HEK293 (cell line): ENCODE measurements at regions not wholly inside any gene's neighbourhood (a gene's known extent, or its start where the extent isn't known, plus 50 kb on each side); places are given as distances from the start of the nearest gene placed in this dataset.

Experiments
- CTCF ChIA-PET: fragments of 350-600 bp; formaldehyde crosslinking; extraction: SDS; loops from one replicate; lab custom pipeline; 2021; ENCODE audit warnings: antibody characterized with exemption; lab: Yijun Ruan, JAX
- POLR2A ChIA-PET: fragments of 300-600 bp; formaldehyde crosslinking; extraction: SDS; loops from one replicate; lab custom pipeline; 2020; ENCODE audit warnings: antibody characterized with exemption, inconsistent platforms; lab: Yijun Ruan, JAX
- H3K27ac ChIP-seq: fragments of 200-500 bp; sonication (Bioruptor generic); 2 replicates; pipeline ENCODE4 v1.5.1; 2014; ENCODE audit warnings: low read depth, low read length, control low read depth, inconsistent platforms; ENCODE audit errors: extremely low read depth
- H3K36me3 ChIP-seq, 2 experiments: fragments of 200-500 bp in 1 of 2; sonication (Bioruptor generic) in 1 of 2; 1 replicate in 1 of 2; 2 replicates in 1 of 2; pipeline ENCODE4 v1.5.1; 2014 to 2017; ENCODE audit warnings: inconsistent platforms in 2 of 2, low read length in 2 of 2; ENCODE audit not compliant: control insufficient read depth in 2 of 2, insufficient read depth in 1 of 2
- H3K4me1 ChIP-seq: fragments of 200-500 bp; sonication (Bioruptor generic); 2 replicates; pipeline ENCODE4 v1.5.1; 2014; ENCODE audit warnings: mild to moderate bottlenecking, low read length, inconsistent platforms; ENCODE audit not compliant: control insufficient read depth, insufficient read depth
- H3K4me3 ChIP-seq: 2 replicates; pipeline ENCODE4 v1.5.1; 2011; ENCODE audit warnings: low read depth, mild to moderate bottlenecking, control low read depth, low read length, moderate library complexity
- H3K9me3 ChIP-seq: fragments of 200-500 bp; sonication (Bioruptor generic); 2 replicates; pipeline ENCODE4 v1.5.1; 2014; ENCODE audit warnings: low read depth, low read length, inconsistent platforms; ENCODE audit not compliant: control insufficient read depth, insufficient read depth
- GLIS2 ChIP-seq: fragments of 450-650 bp; formaldehyde crosslinking; IDR thresholded peaks from 2 replicates; pipeline ENCODE4 v1.5.1; 2016; ENCODE audit warnings: missing biosample characterization, missing genetic modification characterization
- KLF7 ChIP-seq: fragments of 450-650 bp; formaldehyde crosslinking; IDR thresholded peaks from 2 replicates; pipeline ENCODE4 v1.5.1; 2016; ENCODE audit warnings: missing biosample characterization, missing genetic modification characterization, borderline replicate concordance
- MYNN ChIP-seq: fragments of 450-650 bp; formaldehyde crosslinking; IDR thresholded peaks from 2 replicates; pipeline ENCODE4 v1.5.1; 2016; ENCODE audit warnings: missing biosample characterization, missing genetic modification characterization, borderline replicate concordance
- PATZ1 ChIP-seq: fragments of 450-650 bp; formaldehyde crosslinking; IDR thresholded peaks from 2 replicates; pipeline ENCODE4 v1.5.1; 2016; ENCODE audit warnings: missing biosample characterization, missing genetic modification characterization
- PRDM1 ChIP-seq: fragments of 450-650 bp; formaldehyde crosslinking; IDR thresholded peaks from 2 replicates; pipeline ENCODE4; 2016; ENCODE audit warnings: missing biosample characterization, missing genetic modification characterization
- SCRT2 ChIP-seq: fragments of 450-650 bp; formaldehyde crosslinking; IDR thresholded peaks from 2 replicates; pipeline ENCODE4 v1.5.1; 2016; ENCODE audit warnings: missing biosample characterization, missing genetic modification characterization
- SETDB1 ChIP-seq: IDR thresholded peaks from one replicate; pipeline ENCODE4 v1.6.1; 2017; ENCODE audit warnings: mild to moderate bottlenecking, low read length, moderate library complexity, mixed read lengths; ENCODE audit not compliant: insufficient read length
- SP2 ChIP-seq: fragments of 450-650 bp; formaldehyde crosslinking; IDR thresholded peaks from 2 replicates; pipeline ENCODE4 v1.5.1; 2016; ENCODE audit warnings: missing biosample characterization, missing genetic modification characterization
- TRIM28 ChIP-seq: IDR thresholded peaks from 2 replicates; pipeline ENCODE4 v1.6.1; 2011; ENCODE audit warnings: low read length, control low read depth, borderline replicate concordance
- YY2 ChIP-seq: fragments of 450-650 bp; formaldehyde crosslinking; IDR thresholded peaks from 2 replicates; pipeline ENCODE4 v1.5.1; 2016; ENCODE audit warnings: missing biosample characterization, missing genetic modification characterization
- ZBTB1 ChIP-seq: fragments of 450-650 bp; formaldehyde crosslinking; IDR thresholded peaks from 2 replicates; pipeline ENCODE4 v1.5.1; 2016; ENCODE audit warnings: missing biosample characterization, missing genetic modification characterization
- ZBTB11 ChIP-seq: fragments of 450-650 bp; formaldehyde crosslinking; conservative IDR thresholded peaks from 2 replicates; pipeline ENCODE4 v1.5.1; 2016; ENCODE audit warnings: low read depth, missing biosample characterization, missing genetic modification characterization
- ZIC2 ChIP-seq: fragments of 450-650 bp; formaldehyde crosslinking; IDR thresholded peaks from 2 replicates; pipeline ENCODE4 v1.5.1; 2016; ENCODE audit warnings: missing biosample characterization, missing genetic modification characterization
- ZNF155 ChIP-seq: fragments of 450-650 bp; formaldehyde crosslinking; IDR thresholded peaks from 2 replicates; pipeline ENCODE4 v1.5.1; 2016; ENCODE audit warnings: missing biosample characterization, missing genetic modification characterization
- ZNF2 ChIP-seq: fragments of 450-650 bp; formaldehyde crosslinking; IDR thresholded peaks from 2 replicates; pipeline ENCODE4 v1.5.1; 2016; ENCODE audit warnings: missing biosample characterization, missing genetic modification characterization
- ZNF214 ChIP-seq: fragments of 450-650 bp; formaldehyde crosslinking; IDR thresholded peaks from 2 replicates; pipeline ENCODE4 v1.5.1; 2017; ENCODE audit warnings: missing biosample characterization, mild to moderate bottlenecking, missing genetic modification characterization, borderline replicate concordance
- ZNF274 ChIP-seq, 2 experiments: fragments of 200-500 bp in 1 of 2; fragments of 450-650 bp in 1 of 2; sonication (Bioruptor generic) in 1 of 2; formaldehyde crosslinking in 1 of 2; IDR thresholded peaks; 2 replicates each; pipeline versions ENCODE4 v1.5.1 to v1.6.1; 2014 to 2016; ENCODE audit warnings: borderline replicate concordance in 1 of 2, inconsistent platforms in 1 of 2, low read length in 1 of 2, missing biosample characterization in 1 of 2, missing genetic modification characterization in 1 of 2
- ZNF292 ChIP-seq: fragments of 450-650 bp; formaldehyde crosslinking; IDR thresholded peaks from 2 replicates; pipeline ENCODE4 v1.5.1; 2016; ENCODE audit warnings: low read depth, missing biosample characterization, missing genetic modification characterization, borderline replicate concordance
- ZNF335 ChIP-seq: fragments of 450-650 bp; formaldehyde crosslinking; conservative IDR thresholded peaks from 2 replicates; pipeline ENCODE4 v1.5.1; 2016; ENCODE audit warnings: missing biosample characterization, missing genetic modification characterization
- ZNF354C ChIP-seq: fragments of 450-650 bp; formaldehyde crosslinking; IDR thresholded peaks from 2 replicates; pipeline ENCODE4 v1.5.1; 2016; ENCODE audit warnings: missing biosample characterization, missing genetic modification characterization, low read depth, borderline replicate concordance
- ZNF366 ChIP-seq: fragments of 450-650 bp; formaldehyde crosslinking; conservative IDR thresholded peaks from 2 replicates; pipeline ENCODE4 v1.5.1; 2016; ENCODE audit warnings: missing biosample characterization, missing genetic modification characterization
- ZNF529 ChIP-seq: fragments of 450-650 bp; formaldehyde crosslinking; IDR thresholded peaks from 2 replicates; pipeline ENCODE4 v1.5.1; 2017; ENCODE audit warnings: missing genetic modification characterization, missing biosample characterization; ENCODE audit not compliant: insufficient replicate concordance
- ZNF544 ChIP-seq: fragments of 450-650 bp; formaldehyde crosslinking; IDR thresholded peaks from 2 replicates; pipeline ENCODE4 v1.5.0; 2017; ENCODE audit warnings: missing biosample characterization, missing genetic modification characterization
- ZNF549 ChIP-seq: fragments of 450-650 bp; IDR thresholded peaks from 2 replicates; pipeline ENCODE4 v1.5.1; 2018; ENCODE audit warnings: missing biosample characterization, missing genetic modification characterization, mild to moderate bottlenecking, inconsistent platforms, moderate library complexity
- ZNF555 ChIP-seq: fragments of 450-650 bp; formaldehyde crosslinking; conservative IDR thresholded peaks from 2 replicates; pipeline ENCODE4 v1.5.1; 2017; ENCODE audit warnings: missing biosample characterization, mild to moderate bottlenecking, missing genetic modification characterization, inconsistent platforms
- ZNF560 ChIP-seq: fragments of 450-650 bp; formaldehyde crosslinking; IDR thresholded peaks from 2 replicates; pipeline ENCODE4 v1.5.1; 2017; ENCODE audit warnings: missing biosample characterization, missing genetic modification characterization, borderline replicate concordance
- ZNF704 ChIP-seq: fragments of 450-650 bp; formaldehyde crosslinking; IDR thresholded peaks from 2 replicates; pipeline ENCODE4 v1.5.1; 2016; ENCODE audit warnings: missing biosample characterization, missing genetic modification characterization
- ZNF837 ChIP-seq: fragments of 450-650 bp; formaldehyde crosslinking; IDR thresholded peaks from 2 replicates; pipeline ENCODE4 v1.5.1; 2016; ENCODE audit warnings: missing biosample characterization, missing genetic modification characterization
- ZNF843 ChIP-seq: fragments of 450-650 bp; formaldehyde crosslinking; IDR thresholded peaks from 2 replicates; pipeline ENCODE4 v1.5.1; 2016; ENCODE audit warnings: missing biosample characterization, missing genetic modification characterization
- ZSCAN18 ChIP-seq: fragments of 450-650 bp; formaldehyde crosslinking; IDR thresholded peaks from 2 replicates; pipeline ENCODE4 v1.5.1; 2016; ENCODE audit warnings: missing biosample characterization, missing genetic modification characterization

GRCh38 chr2:2720351-2720750 is 389.3 kb upstream of the MYT1L start:
- Histone ChIP-seq H3K4me1 (no peaks in the 10 kb centered on the region), H3K4me3 (no peak overlapping the region), H3K27ac (no peak overlapping the region), H3K36me3 (no peaks in the 10 kb centered on the region)
- ChIA-PET CTCF (no interaction called here), POLR2A (no interaction called here)
- TF ChIP-seq YY2 (tag by site-specific recombination) (no peak), ZNF529 (no peak), ZNF555 (tag by site-specific recombination) (no peak), ZNF704 (tag by site-specific recombination) (no peak), ZBTB1 (no peak), SP2 (tag by site-specific recombination) (no peak), SETDB1 (no peak), SCRT2 (tag by site-specific recombination) (no peak), ZNF214 (tag by site-specific recombination) (no peak), KLF7 (tag by site-specific recombination) (no peak), PRDM1 (no peak), ZNF155 (no peak), ZSCAN18 (tag by site-specific recombination) (no peak), ZIC2 (tag by site-specific recombination) (no peak), ZNF292 (tag by site-specific recombination) (no peak), ZNF354C (tag by site-specific recombination) (no peak), MYNN (tag by site-specific recombination) (no peak), TRIM28 (no peak)
- TF ChIP-seq, all 188 proteins: peak for 0
- H3K9me3 ChIP-seq: no peaks in the 10 kb centered on the region

- ChIA-PET CTCF (no interaction called here), POLR2A (no interaction called here)
- no peaks in the 10 kb centered on the region for H3K36me3 ChIP-seq
- H3K4me3 ChIP-seq: no peak overlapping the region
- no peaks in the 10 kb centered on the region for H3K9me3 ChIP-seq
- H3K27ac ChIP-seq: no peak overlapping the region
- H3K4me1 ChIP-seq: no peaks in the 10 kb centered on the region
- TF ChIP-seq ZNF843 (tag by site-specific recombination): no peak
- no peak for TF ChIP-seq SP2 (tag by site-specific recombination)
- no peak for TF ChIP-seq ZNF2 (tag by site-specific recombination)
- no peak for TF ChIP-seq ZNF366 (tag by site-specific recombination)
- no peak for TF ChIP-seq ZBTB11 (tag by site-specific recombination)
- no peak for TF ChIP-seq ZNF335 (tag by site-specific recombination)
- TF ChIP-seq ZNF544 (tag by site-specific recombination): no peak
- TF ChIP-seq ZNF837 (tag by site-specific recombination): no peak
- TF ChIP-seq ZNF274 (IDR thresholded peaks at IDR 0.05; ENCODE audit: low read length): no peak
- TF ChIP-seq ZNF274 (tag by site-specific recombination; IDR thresholded peaks at IDR 0.05; ENCODE audit: borderline replicate concordance): no peak
- TF ChIP-seq ZNF549 (tag by site-specific recombination): no peak
- no peak for TF ChIP-seq YY2 (tag by site-specific recombination)
- no peak for TF ChIP-seq PATZ1
- no peak for TF ChIP-seq GLIS2 (tag by site-specific recombination)
- TF ChIP-seq ZNF560 (tag by site-specific recombination): no peak
Observed at GRCh38 chr2:2719781-2720180, 388.7 kb upstream of the MYT1L start.
